ENCODE measurements at regions not wholly inside any gene's neighbourhood (a gene's known extent, or its start where the extent isn't known, plus 50 kb on each side); places are given as distances from the start of the nearest gene placed in this dataset.

DNA sequence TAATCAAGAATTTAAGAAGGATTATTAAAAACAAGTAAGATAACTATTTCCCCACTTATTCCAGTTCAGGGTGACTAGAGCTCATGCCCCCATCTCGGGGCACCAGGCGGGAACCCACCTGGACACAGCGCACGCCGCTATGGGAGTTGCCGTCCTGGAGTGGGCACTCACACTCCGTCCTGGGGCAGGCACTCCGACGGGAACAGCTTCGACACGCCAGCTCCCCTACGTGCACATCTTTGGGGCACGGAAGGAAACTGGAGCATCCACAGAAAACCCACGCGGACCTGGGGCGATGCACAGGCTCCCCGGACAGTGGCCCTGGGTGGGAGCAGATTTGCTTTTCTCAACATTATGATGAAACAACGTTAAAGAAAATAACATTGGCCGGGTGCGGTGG lies 52.0 kb upstream of the GATA5 start:
- DNase-seq: no peak

GRCh38 chr20:62528983-62529891 lies 53.4 kb upstream of the GATA5 start:
- no peak for DNase-seq

GRCh38 chr20:62529896-62530642 lies 54.3 kb upstream of the GATA5 start:
- no peak for DNase-seq

- no peak for DNase-seq
Observed at GRCh38 chr20:62530643-62531032, 54.8 kb upstream of the GATA5 start.

- DNase-seq: no peak
Observed at GRCh38 chr20:62531046-62531838, 55.4 kb upstream of the GATA5 start.

GRCh38 chr20:62532921-62533320 lies 57.1 kb upstream of the GATA5 start:
- DNase-seq: no peak

- no peak for DNase-seq
Observed at GRCh38 chr20:62533591-62534495, 58.0 kb upstream of the GATA5 start.

DNA sequence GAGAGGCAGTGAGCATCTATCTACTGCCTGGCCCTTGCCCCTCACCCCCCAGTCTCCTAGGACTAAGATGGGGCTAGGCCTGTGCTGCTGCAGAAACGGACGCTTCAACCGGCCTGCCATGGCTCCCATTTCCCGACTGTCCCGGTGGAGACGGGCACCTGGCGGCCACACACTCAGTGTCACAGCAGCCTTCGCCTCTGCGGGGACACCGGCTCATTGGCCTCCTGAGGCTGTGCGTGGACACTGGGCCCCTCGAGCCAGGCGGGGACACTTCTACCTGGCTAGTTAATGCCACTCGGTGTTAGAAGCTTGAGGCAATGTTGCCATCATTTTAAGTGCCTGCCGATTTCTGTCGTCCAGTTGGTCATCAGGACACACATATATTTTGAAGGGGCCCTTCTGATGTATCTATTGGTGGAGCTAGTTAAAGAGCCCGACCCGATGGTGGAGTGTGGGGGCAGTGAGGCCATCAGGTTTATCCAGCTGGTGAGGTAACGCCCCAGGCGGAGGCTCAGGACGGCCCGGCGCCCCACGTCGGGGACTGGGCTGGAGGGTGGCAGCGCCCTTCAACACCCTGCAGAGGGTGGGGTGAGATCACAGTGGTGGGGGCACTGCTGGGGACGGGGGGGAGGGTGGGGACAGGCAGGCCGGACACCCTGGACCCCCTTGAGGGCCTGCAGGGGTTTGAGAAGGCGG lies 58.9 kb upstream of the GATA5 start:
- no peak for DNase-seq

- no peak for DNase-seq
Observed at GRCh38 chr20:62535282-62535811, 59.6 kb upstream of the GATA5 start.

GRCh38 chr20:62535964-62536363 lies 60.2 kb upstream of the GATA5 start:
- no peak for DNase-seq

DNA sequence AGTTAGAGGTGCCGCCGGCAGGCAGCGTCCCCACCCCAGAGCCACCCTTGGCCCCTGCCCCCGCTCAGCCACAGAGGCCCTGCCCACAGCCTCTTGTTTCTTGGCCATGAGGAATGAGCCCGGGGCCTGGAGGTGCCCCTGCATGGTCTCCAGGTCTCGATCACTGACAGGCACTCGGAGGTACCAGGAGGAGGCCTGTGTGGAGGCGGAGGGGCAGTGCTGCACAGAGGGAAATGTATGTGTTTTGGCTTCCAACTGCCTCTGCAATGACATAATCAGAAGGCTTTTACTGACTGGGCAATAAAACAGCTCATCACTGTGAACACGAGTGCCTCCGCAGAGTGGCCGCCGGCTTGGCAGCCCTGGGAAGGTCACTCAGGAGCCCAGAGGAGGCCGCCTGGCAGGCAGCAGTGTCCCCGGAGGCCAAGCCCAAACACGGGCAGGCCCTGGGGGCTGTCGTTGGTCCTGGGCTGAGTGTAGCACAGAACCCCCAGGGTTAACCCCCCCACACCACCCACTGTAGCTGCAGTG lies 61.1 kb upstream of the GATA5 start:
- DNase-seq: no peak

DNA sequence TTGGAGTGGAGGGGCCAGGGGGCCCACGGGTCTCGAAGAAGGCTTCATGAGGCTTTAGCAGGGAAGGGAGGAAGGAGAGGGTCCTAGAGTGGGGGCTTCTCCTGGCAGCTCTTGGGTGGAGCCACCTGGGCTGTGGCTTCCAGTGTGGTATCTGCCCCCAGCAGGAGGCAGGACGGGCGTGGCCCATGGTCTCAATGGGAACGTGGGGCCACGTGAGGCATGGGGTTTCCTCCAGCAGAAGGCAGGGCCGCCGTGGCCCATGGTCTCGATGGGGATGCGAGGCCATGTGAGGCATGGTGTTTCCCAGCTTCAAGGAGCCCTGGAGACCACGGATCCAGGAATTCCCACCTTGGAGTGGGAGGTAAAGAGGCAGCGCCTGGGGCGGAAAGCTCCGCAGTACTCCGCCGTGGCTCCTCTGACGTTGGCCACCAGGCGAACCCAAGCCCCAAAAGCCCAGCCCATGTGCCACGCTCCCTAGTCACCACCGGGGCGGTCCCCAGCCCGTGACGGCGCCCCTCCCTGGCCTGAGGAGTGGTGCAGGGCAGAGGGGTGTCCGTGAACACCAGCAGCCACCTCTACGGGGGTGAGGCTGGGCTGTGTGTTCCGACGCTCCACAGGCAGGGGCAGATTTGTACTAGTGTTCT lies 62.0 kb upstream of the GATA5 start:
- no peak for DNase-seq

GRCh38 chr20:62539198-62540045 lies 63.6 kb upstream of the GATA5 start:
- no peak for DNase-seq

DNA sequence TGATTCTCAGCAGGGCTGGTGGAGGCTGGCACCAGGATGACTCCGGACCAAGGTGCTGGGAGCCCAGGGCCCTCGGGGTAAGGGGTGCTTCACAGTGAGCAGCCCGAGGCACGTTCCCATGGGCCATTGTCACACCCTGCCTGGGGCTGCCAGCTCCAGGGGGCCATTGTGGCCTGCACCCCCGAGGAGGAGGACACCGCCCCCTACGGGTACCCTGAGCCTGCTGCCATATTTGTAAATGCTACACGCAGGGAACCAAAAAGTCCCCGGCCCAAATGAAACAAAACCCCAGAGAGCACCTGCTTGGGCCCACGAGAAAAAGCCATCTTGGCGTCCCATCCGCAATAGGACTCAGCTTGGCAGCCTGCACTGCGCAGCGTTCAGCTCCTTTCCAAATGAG lies 64.7 kb upstream of the GATA5 start:
- DNase-seq: no peak

GRCh38 chr20:62542862-62543261 lies 67.1 kb upstream of the GATA5 start:
- DNase-seq: no peak

DNA sequence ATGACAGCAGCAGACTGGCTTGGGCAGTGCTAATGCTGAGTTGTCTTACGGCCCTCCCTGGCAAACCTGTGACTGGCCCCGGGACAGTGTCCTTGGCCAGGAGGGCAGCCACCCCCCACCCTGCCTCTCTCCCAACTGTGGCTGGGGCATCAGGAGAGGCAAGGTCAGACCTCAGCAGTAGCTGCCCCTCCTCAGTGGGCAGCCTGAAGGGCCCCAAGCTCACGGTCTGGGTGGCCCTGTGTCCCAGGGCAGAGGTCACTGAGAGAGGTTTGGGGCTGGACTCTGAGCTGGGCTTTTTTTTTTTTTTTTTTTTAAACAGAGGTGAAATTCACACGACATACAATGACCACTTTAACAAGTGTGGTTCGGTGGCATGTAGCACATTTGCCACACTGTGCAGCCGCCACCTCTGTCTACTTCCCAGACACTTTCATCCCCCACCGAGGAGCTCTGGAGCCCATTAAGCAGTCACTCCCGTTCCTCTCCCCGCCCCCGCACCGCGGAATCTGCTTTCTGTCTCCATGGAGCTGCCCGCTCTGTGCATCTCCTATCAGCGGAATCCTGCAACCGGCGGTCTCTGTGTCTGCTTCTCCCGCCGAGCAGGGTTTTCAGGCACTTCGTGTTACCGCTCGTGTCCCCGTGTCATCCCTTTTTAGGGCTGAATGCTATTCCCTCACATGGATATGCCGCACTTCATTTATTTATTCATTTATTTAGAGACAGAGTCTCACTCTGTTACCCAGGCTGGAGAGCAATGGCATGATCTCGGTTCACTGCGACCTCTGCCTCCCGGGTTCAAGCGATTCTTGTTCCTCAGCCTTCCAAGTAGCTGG lies 67.9 kb upstream of the GATA5 start:
- no peak for DNase-seq

- DNase-seq: no peak
Observed at GRCh38 chr20:62544505-62545055, 68.8 kb upstream of the GATA5 start.

DNA sequence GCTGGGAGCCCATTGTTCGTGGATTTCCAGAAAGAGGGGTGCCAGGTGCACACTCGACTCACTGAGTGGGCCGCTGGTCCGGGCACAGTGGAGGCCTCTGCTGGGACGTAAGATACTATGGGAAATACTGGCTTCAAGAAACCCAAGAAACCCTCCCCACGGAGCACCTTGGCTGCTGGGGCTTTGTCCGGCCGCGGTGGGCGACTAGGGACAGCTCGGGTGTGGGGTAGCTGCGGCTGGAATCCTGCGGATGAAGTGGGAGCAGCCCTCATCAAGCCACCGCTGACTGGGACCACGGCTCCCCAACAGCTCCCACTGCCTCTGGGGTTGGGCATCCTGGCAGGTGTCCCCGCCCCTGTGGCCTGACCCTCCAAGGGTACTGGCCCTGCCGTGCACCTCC lies 69.5 kb upstream of the GATA5 start:
- DNase-seq: no peak

Data from NCI-H2107 (cell line).